ENCODE measurements at regions not wholly inside any gene's neighbourhood (a gene's known extent, or its start where the extent isn't known, plus 50 kb on each side); places are given as distances from the start of the nearest gene placed in this dataset.
"Not testable (repeated sequence)": the region's sequence is repeated elsewhere in the genome, so short reads cannot be mapped to it uniquely, and the experiment has no call there.

GRCh38 chr1:111063595-111063994 is 76.3 kb downstream of the DRAM2 start:
- no peak for DNase-seq

GRCh38 chr1:111062624-111063023 is 77.3 kb downstream of the DRAM2 start:
- DNase-seq: no peak

- DNase-seq: no peak
These were observed 77.8 kb downstream of the DRAM2 start for GRCh38 chr1:111062081-111062480.

- no peak for DNase-seq
These were observed 85.2 kb downstream of the DRAM2 start for GRCh38 chr1:111054656-111055055.

GRCh38 chr1:111052246-111052645 is 87.6 kb downstream of the DRAM2 start:
- DNase-seq: no peak

GRCh38 chr1:111048253-111048652 is 84.5 kb upstream of the LRIF1 start:
- not testable (repeated sequence) for DNase-seq

GRCh38 chr1:111045033-111045722 is 81.5 kb upstream of the LRIF1 start:
- no peak for DNase-seq

- no peak for DNase-seq
These were observed 68.7 kb upstream of the LRIF1 start for GRCh38 chr1:111032295-111032897.

- DNase-seq: peak; percentile 9
These were observed 66.9 kb upstream of the LRIF1 start for GRCh38 chr1:111030590-111030989.

GRCh38 chr1:111025109-111025508 is 61.4 kb upstream of the LRIF1 start:
- no peak for DNase-seq

GRCh38 chr1:111015222-111015621 is 51.5 kb upstream of the LRIF1 start:
- no peak for DNase-seq

Data from NCI-H510A (cell line).